NCI-H146 treated with DMSO at 0.1 percent for 48 hours (cell line): ENCODE measurements at regions not wholly inside any gene's neighbourhood (a gene's known extent, or its start where the extent isn't known, plus 50 kb on each side); places are given as distances from the start of the nearest gene placed in this dataset.
"Not testable (repeated sequence)": the region's sequence is repeated elsewhere in the genome, so short reads cannot be mapped to it uniquely, and the experiment has no call there.

Experiments
- DNase-seq: peaks from one replicate; lab custom pipeline; 2025; ENCODE audit not compliant: unreplicated experiment; lab: John Stamatoyannopoulos, UW

DNA sequence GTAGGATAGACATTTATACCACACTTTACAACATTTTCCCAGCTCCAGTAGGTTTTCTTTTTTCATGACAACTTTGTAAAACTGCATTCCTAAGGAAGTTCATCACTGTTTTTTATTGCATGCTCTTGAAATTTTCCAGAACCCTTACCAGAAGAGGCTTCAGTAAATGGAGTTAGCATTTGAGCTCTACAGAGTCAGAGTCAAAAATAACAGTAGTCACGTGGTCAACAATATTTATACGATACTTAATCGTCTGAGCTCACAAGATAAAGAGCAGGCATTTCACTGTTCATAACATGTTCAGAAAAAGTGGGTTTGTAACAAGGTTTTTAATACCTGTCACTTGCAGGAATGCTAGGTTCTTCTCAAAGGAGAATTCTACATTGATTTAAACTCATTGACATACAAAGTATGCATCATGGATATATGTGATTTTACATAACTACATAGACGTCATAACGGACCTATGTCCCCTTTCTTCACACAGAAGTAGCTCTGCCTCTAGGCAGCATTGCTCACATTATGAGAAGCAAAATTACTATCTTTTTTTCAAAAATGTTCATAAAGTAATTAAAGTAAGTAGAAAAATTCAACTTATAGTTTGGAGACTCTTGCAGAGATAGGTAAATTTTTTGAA is 187.0 kb upstream of the COL3A1 start:
- DNase-seq, result no peak

DNA sequence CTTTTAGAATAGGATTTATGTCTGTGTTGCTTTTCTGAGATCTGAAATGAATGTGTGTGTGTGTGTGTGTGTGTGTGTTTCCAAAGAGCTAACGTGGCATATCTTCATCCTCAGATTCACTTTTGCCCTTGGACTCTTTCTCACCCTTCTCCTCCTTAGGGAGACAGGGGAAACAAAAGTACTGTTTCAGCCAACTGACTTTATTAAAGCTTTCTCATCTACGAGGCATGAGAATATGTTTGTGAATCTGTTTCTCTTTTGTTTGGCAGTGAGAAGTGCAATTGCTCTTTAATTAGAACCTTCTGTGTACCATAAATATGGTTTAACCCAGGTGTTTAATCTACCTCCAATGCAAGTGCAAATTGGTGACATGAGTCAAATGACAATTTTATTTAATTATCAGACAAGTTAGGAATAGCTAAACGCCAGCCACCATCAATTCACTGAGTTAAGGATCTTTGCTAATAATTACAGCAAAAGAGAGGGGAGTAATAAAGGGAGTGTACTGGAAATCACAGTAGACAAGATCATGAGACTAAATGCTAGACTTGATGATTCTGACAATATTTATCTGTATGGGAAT is 186.4 kb upstream of the COL3A1 start:
- no peak for DNase-seq

DNA sequence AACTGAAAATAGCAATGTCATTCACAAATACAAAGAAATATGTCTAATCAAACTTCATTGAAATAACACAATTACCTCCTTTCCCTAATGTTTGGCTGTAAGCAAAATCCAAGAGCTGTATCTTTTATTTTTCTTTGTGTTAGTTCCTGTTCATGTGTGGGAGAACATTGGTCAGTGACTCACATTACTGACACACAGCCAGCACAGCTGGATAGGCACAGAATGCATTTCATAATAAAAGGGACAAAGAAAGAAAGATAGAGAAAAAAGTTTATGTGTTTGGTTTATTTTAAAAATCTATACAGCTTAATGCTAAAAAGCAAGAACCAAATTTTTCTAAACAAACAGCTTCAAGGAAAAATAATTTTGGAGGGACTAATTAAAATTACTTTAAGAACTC is 185.6 kb upstream of the COL3A1 start:
- no peak for DNase-seq

DNA sequence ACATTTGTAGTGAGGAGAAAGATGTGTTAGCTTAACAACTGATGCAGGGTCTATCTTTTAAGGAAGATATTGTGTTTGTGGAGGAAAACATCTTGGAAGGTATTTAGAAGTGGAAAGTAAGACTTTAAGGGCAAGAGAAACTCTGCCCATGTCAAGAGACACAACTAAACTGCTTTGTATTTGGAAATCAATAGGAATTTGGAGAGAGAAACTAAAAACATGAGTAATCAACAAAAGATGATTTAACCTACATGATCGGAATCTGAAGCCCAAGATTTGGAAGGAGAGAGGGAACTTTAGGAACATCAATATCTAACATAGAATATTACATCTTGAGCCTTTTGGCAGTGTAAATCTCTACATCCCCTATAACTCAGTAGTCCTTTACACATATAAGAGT is 184.2 kb upstream of the COL3A1 start:
- no peak for DNase-seq

DNA sequence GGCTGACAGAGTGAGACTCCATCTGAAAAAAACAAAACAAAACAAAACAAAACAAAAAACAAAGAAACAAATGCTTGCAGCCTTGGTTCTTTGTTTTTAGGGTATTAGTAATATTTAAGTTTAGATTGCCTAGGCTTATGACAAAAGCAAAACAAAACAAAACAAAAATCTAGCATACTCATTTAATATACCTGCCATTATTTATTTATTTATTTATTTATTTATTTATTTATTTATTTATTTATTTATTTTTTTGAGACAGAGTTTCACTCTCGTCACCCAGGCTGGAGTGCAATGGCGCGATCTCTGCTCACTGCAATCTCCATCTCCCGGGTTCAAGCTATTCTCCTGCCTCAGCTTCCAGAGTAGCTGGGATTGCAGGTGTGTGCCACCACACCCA is 179.7 kb upstream of the COL3A1 start:
- DNase-seq, result not testable (repeated sequence)

DNA sequence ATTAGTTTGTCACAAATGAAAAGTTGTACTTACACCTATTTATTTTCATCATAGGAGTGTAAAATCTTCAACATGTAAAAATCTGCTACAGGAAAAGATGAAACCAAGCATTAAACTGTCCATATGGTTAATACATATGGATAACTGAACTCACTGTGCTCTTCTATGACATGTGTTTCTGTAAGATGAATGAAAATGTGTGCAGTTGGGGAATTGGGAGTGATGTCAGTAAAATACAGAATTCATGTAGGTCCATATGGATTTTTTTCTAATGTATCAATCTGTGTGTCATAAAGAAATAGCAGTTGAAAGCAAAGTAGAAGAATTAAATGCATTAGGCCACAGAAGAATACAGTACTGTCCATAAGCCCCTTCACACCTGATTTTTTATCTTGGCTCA is 178.4 kb upstream of the COL3A1 start:
- no peak for DNase-seq

DNA sequence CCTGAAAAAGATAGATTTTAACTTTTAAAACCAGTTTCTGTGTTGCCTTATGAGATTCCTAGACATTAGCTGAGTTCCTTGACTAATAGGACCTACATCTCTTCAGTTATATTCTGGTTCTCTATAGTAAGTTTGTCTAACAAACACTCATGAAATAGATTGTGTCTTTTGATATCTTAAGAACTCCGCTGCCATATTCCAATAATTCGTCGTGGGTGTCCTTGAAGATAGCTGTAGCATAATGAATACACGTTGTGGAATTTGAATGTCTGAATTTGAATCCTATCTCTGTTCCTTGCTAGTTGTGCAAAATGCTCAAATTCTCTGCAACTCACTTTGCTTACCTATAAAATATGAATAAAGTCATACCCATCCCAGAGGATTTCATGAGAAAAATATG is 176.8 kb upstream of the COL3A1 start:
- no peak for DNase-seq

DNA sequence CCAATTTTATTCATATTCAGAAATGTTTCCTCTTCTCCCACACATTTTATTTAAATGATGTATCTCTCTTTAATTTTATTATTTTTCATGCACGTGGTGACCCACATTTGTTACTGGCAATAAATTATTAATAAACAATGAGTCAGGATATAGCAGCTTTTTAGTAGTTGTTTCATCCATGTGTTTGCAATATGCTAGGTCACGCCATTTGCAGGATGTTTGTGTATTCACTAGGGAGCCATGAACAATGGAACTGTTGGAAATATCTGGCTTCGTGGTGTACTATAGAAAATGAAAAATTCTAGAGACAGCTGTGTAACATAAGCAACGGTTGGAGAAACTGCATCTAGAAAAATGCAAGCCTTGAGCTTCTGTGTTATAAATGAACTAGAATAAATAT is 176.0 kb upstream of the COL3A1 start:
- DNase-seq, result no peak

DNA sequence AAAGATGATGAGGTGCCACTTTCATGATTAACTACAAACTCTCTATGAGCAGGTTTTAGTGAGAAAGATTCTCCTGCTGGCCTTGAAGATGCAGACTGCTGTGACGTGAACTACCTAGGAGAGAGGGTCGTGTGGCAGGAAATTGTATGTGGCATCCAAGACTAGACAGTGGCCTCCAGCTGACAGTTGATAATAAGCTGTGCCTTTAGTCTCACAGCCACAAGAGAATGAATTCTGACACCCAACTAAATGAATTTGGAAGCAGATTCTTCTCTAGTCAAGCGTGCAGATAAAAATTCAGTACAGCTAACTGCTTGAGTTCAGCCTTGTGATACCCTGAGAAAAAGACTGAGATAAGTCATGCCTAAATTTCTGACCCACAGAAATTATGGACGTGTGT is 169.0 kb upstream of the COL3A1 start:
- DNase-seq, result no peak

DNA sequence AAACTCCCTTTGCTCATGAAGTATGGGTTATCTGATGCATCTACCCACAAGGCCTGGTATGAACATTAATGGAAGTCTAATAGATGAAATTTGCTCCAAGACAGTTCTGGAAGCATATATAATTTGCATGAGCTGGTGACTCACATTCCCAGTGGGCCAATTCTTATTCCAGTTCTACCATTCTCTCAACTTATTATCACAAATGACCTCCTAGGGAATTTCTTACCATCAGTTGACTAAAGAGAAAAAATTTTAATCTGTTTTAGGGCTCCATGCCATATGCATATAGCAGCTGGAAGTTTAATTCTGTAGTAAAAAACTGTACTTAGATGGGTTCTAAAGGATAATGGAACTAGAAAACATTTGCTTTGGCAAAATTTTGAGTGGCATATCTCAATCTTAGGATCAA is 165.2 kb upstream of the COL3A1 start:
- no peak for DNase-seq

DNA sequence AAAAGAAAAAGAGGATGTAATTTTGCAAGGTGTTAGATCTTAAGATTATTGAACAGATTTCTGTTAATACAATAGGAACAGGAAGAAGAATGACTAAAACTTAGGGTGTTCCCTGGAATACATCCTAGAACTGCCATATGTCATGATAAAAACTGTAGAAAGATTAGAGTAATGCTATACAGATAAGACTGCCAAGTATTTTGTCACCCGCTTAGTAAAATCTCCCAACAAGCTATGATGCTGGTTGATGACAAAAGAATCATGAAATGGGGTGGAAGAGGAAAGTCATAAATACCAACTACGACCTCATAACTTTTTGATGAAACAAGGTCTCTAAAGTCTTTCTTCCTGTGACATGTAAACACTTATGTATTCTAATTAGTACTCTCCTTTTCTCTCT is 163.6 kb upstream of the COL3A1 start:
- no peak for DNase-seq

DNA sequence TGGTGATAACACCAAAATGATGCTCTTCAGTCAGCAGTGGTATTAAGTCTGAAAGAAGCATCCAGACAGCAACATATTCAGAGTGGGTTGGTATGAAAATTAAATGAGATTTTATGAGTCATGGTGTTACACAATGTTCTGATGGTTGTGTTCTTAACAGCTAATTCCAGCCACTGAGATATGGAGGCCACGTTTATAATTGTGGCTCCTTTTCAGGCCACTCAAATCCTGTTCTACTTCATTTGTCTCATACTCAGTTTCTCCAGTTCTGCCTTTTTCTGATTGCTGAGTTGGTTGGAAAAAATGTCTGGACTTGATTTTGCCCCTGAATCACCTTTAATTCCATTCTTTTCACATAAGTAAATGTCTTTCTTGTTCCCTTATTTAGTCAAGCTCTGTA is 162.7 kb upstream of the COL3A1 start:
- no peak for DNase-seq

DNA sequence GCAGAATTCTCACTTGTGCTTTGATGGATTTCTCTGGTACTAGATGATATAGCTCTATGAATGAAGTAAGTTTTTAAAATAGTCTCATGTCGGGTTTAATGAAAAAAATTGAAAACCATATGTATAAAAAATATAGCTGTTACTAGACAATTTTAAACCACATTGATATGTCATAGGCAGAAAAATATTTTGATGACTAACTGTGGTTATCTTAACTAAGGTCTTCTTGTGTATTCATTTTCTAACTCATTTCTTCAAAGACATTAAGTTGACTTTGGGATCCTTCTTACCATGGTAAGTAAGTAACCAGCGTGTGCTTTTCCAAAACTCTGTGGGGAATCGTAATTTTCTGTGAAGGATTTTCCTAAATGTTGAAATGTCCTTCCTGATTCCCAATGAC is 160.9 kb upstream of the COL3A1 start:
- DNase-seq, result no peak

DNA sequence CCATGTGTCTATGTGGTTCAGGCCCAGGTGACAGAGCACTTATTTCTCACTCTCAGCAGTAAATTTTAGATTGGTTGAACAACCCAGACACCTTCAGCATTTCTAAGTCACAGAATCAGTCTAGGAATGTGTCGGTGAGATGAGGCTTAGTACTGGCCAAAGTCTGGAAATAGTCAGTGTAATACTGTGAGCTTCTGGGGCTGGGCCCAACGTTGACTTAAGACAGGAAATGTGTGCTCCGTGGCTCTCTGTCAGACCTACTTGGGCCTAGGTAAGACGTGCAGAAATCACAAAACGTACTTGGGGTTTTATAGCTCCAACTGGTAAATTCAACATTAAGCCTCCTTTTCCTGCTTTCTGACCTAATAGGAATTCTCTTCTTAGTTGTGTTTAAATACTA is 160.3 kb upstream of the COL3A1 start:
- DNase-seq, result no peak

DNA sequence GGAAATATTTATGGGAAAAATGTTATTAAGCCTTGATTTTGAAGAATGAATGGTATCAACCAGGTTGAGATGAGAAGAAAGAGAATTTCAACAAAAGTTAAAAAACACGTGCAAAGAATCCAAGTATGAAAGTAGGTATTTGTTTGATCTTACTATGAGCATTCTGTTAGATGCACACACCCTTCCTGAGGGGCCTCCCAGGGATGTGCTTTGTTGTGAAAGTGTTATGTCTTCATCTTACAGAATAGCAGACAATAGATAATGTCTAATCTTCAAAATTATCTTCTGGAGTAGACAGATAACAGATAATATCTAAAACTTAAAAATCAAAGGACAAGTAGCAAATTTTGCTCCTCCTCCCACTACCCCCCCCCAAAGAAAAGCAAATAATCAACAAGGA is 155.2 kb upstream of the COL3A1 start:
- no peak for DNase-seq

DNA sequence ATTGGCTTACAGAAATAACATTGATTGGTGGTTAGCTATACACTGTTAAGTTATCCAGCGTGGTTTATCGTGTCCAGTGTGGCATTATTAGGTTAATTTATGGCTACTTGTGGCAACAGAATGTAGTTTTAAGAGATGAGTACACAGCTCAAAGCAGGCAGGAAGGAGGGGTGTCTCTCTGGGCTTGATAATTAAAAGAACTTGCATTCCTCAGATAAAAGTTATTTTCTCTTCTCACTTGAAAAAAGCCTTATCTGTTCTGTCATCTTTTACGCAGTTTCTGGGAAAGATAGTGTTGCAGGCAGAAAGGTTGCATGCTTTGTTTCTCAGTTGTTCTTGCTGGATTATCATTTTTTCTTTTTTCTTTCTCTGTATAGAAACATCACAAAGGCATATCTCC is 154.4 kb upstream of the COL3A1 start:
- no peak for DNase-seq

DNA sequence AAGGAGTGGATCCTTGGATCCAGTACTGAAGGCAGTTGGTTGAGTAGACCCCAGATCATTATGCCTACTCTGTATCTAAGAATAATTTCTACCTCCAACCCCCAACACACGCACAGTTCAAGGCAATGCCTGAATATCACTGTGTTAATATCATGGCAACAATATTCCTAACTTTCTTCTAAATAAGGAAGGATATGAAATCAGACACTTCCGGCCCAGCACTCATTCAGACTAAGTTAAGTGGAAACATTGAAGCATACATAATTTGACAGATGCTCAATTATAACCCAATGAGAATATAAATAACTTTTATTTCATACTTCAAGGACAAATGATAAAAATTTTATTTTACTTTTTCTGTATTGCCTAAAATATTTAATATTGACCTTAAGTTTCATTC is 153.6 kb upstream of the COL3A1 start:
- DNase-seq, result no peak

DNA sequence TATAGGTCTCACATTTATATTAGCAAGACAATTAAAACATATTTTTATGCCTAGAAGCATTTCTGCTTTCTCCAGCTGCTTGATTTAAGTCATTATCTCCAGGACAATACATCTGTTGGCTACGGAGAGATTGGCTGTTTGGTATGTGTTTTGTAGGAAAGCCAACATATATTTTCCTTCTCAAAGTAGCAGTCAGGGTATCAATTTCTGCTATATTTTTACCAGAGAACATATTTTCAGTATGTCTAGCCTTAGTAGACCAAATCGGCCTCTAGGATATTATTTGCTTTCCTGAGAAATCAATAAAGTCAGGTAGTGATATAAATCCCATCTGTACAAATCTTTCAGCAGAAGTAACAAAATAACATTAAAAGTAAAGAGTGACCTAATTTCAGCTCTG is 150.0 kb upstream of the COL3A1 start:
- DNase-seq, result no peak

DNA sequence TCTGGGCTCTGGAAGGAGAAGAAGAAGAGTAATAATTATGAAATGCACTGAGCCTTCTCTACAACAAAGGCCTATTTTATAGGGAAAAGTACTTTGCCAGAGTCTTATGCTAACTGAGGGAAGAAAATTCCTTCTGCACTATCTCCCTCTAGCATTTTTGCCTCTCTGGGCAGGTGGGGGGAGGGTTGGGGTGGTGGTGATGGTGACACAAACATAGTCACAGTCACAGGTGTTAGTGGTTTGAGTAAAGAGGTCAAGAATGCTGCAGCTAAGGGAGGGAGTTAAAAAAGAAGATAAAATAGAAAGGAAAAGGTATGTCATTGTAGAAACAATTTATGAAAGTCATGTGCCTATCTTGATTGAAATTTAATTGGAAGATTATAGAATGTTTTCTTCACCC is 140.8 kb upstream of the COL3A1 start:
- DNase-seq, result no peak

DNA sequence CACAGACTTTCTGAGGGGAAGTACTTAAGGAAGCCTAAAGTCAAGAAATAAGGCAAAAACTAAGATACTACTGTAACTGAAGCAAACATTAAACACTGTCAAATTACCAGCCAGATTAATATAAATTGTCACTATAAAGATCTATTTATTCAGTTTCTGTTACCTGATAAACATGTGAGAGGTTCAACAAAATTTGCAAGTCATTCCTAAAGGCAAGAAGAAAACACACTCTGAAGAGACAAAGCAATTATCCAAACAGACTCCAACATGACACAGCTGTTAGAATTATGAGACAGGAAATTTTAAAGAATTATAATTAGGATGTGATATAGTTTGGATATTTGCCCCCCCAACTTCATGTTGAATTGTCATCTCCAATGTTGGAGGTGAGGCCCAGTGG is 140.4 kb upstream of the COL3A1 start:
- no peak for DNase-seq

DNA sequence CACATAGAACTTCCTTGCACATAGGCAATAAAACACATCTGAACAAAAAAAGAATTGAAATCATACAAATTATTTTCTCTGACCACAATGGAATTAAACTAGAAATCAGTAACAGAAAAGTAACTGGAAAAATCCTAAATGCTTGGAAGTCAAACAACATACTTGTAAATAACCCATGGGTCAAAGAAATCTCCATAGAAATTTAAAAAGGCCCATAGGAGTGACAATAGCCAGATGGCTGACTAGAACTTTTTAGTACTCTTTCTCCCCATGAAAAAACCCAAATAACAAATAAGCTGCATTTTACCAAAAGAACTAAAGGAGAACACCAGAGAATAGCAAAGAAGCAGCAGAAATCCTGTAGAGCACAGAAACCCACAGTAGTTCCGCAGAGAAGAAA is 139.2 kb upstream of the COL3A1 start:
- DNase-seq, result no peak

DNA sequence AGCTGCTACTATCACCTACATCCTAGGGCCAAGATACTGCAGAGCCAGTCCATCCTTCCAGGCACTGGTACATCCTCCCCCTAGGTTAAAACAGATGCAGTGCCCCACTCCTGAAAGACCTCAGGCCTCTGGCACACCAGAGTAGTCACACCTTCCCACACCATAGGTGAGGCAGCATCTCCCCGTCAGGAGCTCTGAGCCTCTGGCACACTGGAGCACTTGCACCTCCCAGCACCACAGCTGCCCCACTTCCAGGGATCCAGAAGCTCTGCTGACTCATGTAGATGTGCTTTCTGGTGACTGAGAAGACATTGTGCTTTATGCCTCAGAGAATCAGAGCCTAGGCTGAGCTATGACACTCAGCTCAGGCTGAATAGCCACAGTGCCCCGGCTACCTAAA is 138.4 kb upstream of the COL3A1 start:
- DNase-seq, result no peak

DNA sequence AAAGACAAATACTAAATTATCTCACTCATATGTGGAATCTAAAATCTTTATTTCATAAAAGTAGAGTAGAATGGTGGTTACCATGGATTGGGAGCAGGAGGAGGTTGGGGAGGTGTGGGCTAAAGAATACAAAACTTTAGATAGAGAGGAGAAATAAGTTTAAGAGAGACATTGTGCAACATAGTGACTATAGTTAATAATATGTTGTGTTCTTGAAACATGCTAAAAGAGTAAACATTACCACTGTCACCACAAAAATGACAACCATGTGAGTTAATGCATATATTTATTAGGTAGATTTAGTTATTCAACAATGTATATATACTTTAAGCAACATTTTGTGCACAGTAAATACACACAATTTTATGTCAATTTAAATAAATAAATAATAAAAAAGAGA is 128.5 kb upstream of the COL3A1 start:
- DNase-seq, result no peak
